ENCODE measurements at regions not wholly inside any gene's neighbourhood (a gene's known extent, or its start where the extent isn't known, plus 50 kb on each side); places are given as distances from the start of the nearest gene placed in this dataset.

DNA sequence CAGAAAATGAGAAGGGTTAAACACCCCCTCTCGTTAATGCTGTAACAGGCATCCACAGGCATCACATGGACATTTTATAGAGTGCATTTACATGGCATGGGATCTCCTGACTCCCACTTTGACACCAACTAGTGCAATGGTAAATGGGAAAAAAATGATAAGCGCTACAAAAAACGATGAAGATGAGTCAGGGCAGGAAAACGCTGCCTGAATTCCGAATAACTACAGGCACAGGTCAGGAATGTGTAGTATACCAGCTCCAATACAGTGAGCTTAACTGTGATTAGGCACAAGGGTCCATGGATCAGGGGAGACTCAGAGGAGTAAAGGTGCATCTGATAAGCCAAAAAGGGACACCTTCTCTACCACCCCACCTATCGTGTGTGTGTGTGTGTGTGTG, 223.6 kb downstream of the FOXO1 start:
- TF ChIP-seq CTCF (IDR thresholded peaks at IDR 0.05; ENCODE audit: insufficient read depth, low read depth, low read length), result no peak
- TF ChIP-seq EZH2 (IDR thresholded peaks at IDR 0.05; ENCODE audit: insufficient read depth, low read length), result no peak

Data from astrocyte (in vitro differentiated cells and primary cell).